Activated CD4-positive, alpha-beta memory T cell treated with anti-CD3 and anti-CD28 coated beads, Interleukin-2, amount 10 ng/mL, durations not matched to agents 7 days and 5 days (primary cell): ENCODE measurements at regions not wholly inside any gene's neighbourhood (a gene's known extent, or its start where the extent isn't known, plus 50 kb on each side); places are given as distances from the start of the nearest gene placed in this dataset.

Experiments used
- CTCF ChIA-PET: fragments of 350-600 bp; sonication (Branson Sonifier 250); formaldehyde crosslinking; loops from one replicate; lab custom pipeline; 2021; ENCODE audit warnings: antibody characterized with exemption, inconsistent platforms; lab: Charles Lee
- POLR2A ChIA-PET: fragments of 350-600 bp; sonication (Branson Sonifier 250); formaldehyde crosslinking; loops from one replicate; lab custom pipeline; 2021; ENCODE audit warnings: antibody characterized with exemption; lab: Charles Lee
- DNase-seq: peaks from one replicate; pipeline ENCODE4 v3.0.0-alpha.2; 2020
- H3K27ac Mint-ChIP-seq: one replicate; pipeline ENCODE4 v1.8.0; 2021; ENCODE audit warnings: mild to moderate bottlenecking, mixed read lengths
- H3K27me3 Mint-ChIP-seq: one replicate; pipeline ENCODE4 v1.8.0; 2021; ENCODE audit warnings: mixed read lengths
- H3K36me3 Mint-ChIP-seq: one replicate; pipeline ENCODE4 v1.8.0; 2021; ENCODE audit warnings: low read depth, mixed read lengths
- H3K4me1 Mint-ChIP-seq: one replicate; pipeline ENCODE4 v1.8.0; 2021; ENCODE audit warnings: mixed read lengths
- H3K4me3 Mint-ChIP-seq: one replicate; pipeline ENCODE4 v1.8.0; 2021; ENCODE audit warnings: mild to moderate bottlenecking, mixed read lengths
- H3K9me3 Mint-ChIP-seq: one replicate; pipeline ENCODE4 v1.8.0; 2021; ENCODE audit warnings: mixed read lengths

- Mint-ChIP-seq H3K27me3 (peaks cover 12% of the 10 kb centered on the region), H3K27ac (no peak overlapping the region), H3K4me1 (no peaks in the 10 kb centered on the region), H3K4me3 (no peak overlapping the region), H3K9me3 (no peaks in the 10 kb centered on the region), H3K36me3 (no peaks in the 10 kb centered on the region)
- DNase-seq, result no peak
- POLR2A ChIA-PET, result no interaction called here
- CTCF ChIA-PET, result no interaction called here
These were observed 92.2 kb upstream of the MBOAT2 start for GRCh38 chr2:9095690-9096089.

GRCh38 chr2:9095226-9095625, 91.7 kb upstream of the MBOAT2 start:
- Mint-ChIP-seq H3K36me3 (no peaks in the 10 kb centered on the region), H3K4me3 (no peak overlapping the region), H3K9me3 (no peaks in the 10 kb centered on the region), H3K27me3 (peaks cover 12% of the 10 kb centered on the region), H3K27ac (no peak overlapping the region), H3K4me1 (no peaks in the 10 kb centered on the region)
- no peak for DNase-seq
- POLR2A ChIA-PET, result no interaction called here
- CTCF ChIA-PET, result no interaction called here

DNA sequence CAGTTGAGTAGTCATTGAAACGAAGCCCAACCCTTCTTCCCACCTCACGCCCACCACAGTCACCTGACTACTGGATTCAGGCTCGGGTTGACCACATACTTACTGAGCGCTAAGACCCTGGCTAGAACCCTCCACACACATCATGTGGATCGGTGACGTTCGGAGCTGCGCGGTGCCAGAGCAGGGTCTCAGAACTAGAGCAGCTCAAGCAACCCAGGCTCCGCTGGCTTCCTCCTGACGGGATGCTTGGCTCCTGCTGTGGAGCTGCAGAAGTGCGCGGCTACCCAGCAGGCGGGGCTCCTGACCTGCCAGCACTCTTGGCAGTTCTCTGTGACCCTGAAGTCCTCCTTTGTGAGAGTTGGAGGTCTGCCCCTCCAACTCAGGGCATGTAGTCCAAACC, 90.6 kb upstream of the MBOAT2 start:
- Mint-ChIP-seq H3K4me3 (no peak overlapping the region), H3K4me1 (no peaks in the 10 kb centered on the region), H3K27me3 (peaks cover 12% of the 10 kb centered on the region), H3K36me3 (no peaks in the 10 kb centered on the region), H3K9me3 (no peaks in the 10 kb centered on the region), H3K27ac (no peak overlapping the region)
- ChIA-PET CTCF (no interaction called here), POLR2A (no interaction called here)
- no peak for DNase-seq

DNA sequence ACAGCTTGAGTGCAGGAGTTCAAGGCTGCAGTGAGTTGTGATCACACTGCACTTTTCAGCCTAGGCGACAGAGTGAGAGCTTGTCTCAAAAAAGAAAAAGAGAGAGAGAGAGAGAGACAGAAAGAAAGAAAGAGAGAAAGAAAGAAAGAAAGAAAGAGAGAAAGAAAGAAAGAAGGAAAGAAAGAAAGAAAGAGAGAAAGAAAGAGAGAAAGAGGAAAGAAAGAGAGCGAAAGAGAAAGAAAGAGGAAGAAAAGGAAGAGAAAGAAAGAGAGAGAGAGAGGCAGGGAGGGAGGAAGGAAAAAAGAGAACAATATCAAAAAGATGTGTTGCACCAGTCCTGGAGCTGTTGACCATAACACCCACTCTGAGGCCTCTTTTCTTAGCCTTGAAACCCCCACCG, 89.8 kb upstream of the MBOAT2 start:
- no peak overlapping the region for H3K4me3 Mint-ChIP-seq
- H3K27me3 Mint-ChIP-seq, result peaks cover 12% of the 10 kb centered on the region
- H3K9me3 Mint-ChIP-seq, result no peaks in the 10 kb centered on the region
- ChIA-PET CTCF (no interaction called here), POLR2A (no interaction called here)
- no peaks in the 10 kb centered on the region for H3K36me3 Mint-ChIP-seq
- no peak for DNase-seq
- no peaks in the 10 kb centered on the region for H3K4me1 Mint-ChIP-seq
- H3K27ac Mint-ChIP-seq, result no peak overlapping the region

GRCh38 chr2:9092383-9093282, 89.1 kb upstream of the MBOAT2 start:
- POLR2A ChIA-PET, result no interaction called here
- no peak for DNase-seq
- Mint-ChIP-seq H3K27ac (no peak overlapping the region), H3K4me1 (no peaks in the 10 kb centered on the region), H3K9me3 (no peaks in the 10 kb centered on the region), H3K4me3 (no peak overlapping the region), H3K27me3 (peaks cover 9% of the 10 kb centered on the region), H3K36me3 (no peaks in the 10 kb centered on the region)
- CTCF ChIA-PET, result interaction anchor here (0.6 kb wide), 1 partner anchor 22 kb away, joined by 3 read pairs; no protein-coding TSS in a partner anchor

DNA sequence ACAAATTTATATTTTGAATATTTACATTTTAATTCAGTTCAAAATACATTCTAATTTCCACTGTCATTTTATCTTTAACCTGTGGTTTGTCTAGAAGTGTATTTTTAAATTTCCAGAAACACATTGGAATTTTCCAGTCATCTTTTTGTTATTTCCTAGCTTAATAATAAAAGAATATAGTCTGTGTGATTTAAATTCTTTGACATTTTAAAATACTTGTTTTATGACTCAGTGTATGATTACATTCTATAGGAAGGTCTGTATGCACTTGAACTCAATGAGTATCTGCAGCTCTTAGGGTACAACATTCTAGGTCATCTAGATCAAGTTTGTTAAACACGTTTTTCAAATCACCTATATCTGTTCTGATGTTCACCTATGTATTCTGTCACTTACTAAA, 88.3 kb upstream of the MBOAT2 start:
- H3K27me3 Mint-ChIP-seq, result peaks cover 9% of the 10 kb centered on the region
- no peaks in the 10 kb centered on the region for H3K36me3 Mint-ChIP-seq
- H3K4me1 Mint-ChIP-seq, result no peaks in the 10 kb centered on the region
- no peak overlapping the region for H3K27ac Mint-ChIP-seq
- DNase-seq, result no peak
- H3K9me3 Mint-ChIP-seq, result no peaks in the 10 kb centered on the region
- POLR2A ChIA-PET, result no interaction called here
- H3K4me3 Mint-ChIP-seq, result no peak overlapping the region
- CTCF ChIA-PET, result interaction anchor here (0.6 kb wide), 1 partner anchor 21 kb away, joined by 3 read pairs; no protein-coding TSS in a partner anchor

GRCh38 chr2:9089831-9090230, 86.3 kb upstream of the MBOAT2 start:
- H3K27ac Mint-ChIP-seq, result no peak overlapping the region
- CTCF ChIA-PET, result no interaction called here
- no peak overlapping the region for H3K4me3 Mint-ChIP-seq
- no peaks in the 10 kb centered on the region for H3K9me3 Mint-ChIP-seq
- H3K36me3 Mint-ChIP-seq, result no peaks in the 10 kb centered on the region
- POLR2A ChIA-PET, result no interaction called here
- no peak for DNase-seq
- H3K4me1 Mint-ChIP-seq, result no peaks in the 10 kb centered on the region
- peaks cover 8% of the 10 kb centered on the region for H3K27me3 Mint-ChIP-seq

DNA sequence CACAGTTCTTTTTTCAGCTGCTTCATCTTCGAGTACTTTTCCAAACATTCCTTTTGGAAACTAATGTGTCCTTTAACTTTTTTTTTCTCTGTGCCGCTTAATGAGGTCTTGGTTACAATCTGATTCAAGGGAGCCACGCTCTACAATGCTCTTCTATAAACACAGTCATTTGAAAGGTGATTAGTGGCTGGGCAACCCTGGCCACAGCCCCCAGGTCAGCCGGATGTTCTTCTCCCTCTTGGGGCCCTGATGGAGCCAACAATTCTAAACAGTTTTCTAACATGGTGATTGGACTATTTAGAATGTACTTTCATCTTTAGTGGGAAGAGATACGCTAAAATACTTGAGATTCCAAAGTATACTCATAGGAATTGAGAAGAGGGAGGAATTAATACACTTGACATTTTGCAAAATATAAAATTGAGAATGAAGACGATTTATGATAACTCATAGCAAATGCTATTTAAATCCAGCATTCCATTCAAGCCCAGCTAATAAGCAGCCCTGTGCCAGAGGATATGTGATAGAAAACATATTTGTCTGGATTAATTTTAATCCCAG, 83.7 kb upstream of the MBOAT2 start:
- DNase-seq, result no peak
- peaks cover 2% of the 10 kb centered on the region for H3K27me3 Mint-ChIP-seq
- POLR2A ChIA-PET, result no interaction called here
- H3K27ac Mint-ChIP-seq, result no peak overlapping the region
- H3K4me1 Mint-ChIP-seq, result no peaks in the 10 kb centered on the region
- no peak overlapping the region for H3K4me3 Mint-ChIP-seq
- peaks cover 5% of the 10 kb centered on the region for H3K9me3 Mint-ChIP-seq
- no peaks in the 10 kb centered on the region for H3K36me3 Mint-ChIP-seq
- CTCF ChIA-PET, result no interaction called here

- H3K9me3 Mint-ChIP-seq, result peaks cover 9% of the 10 kb centered on the region
- H3K27ac Mint-ChIP-seq, result no peak overlapping the region
- CTCF ChIA-PET, result no interaction called here
- no peaks in the 10 kb centered on the region for H3K36me3 Mint-ChIP-seq
- POLR2A ChIA-PET, result no interaction called here
- H3K4me1 Mint-ChIP-seq, result no peaks in the 10 kb centered on the region
- no peak overlapping the region for H3K4me3 Mint-ChIP-seq
- H3K27me3 Mint-ChIP-seq, result peaks cover 5% of the 10 kb centered on the region
- no peak for DNase-seq
These were observed 83.0 kb upstream of the MBOAT2 start for GRCh38 chr2:9086465-9086864.

GRCh38 chr2:9085353-9085752, 81.9 kb upstream of the MBOAT2 start:
- peaks cover 6% of the 10 kb centered on the region for H3K27me3 Mint-ChIP-seq
- peaks cover 12% of the 10 kb centered on the region for H3K9me3 Mint-ChIP-seq
- H3K4me3 Mint-ChIP-seq, result no peak overlapping the region
- no peaks in the 10 kb centered on the region for H3K36me3 Mint-ChIP-seq
- H3K27ac Mint-ChIP-seq, result no peak overlapping the region
- H3K4me1 Mint-ChIP-seq, result no peaks in the 10 kb centered on the region
- ChIA-PET CTCF (no interaction called here), POLR2A (no interaction called here)
- no peak for DNase-seq

- Mint-ChIP-seq H3K27me3 (peaks cover 6% of the 10 kb centered on the region), H3K27ac (no peak overlapping the region), H3K4me1 (no peaks in the 10 kb centered on the region), H3K9me3 (peaks cover 12% of the 10 kb centered on the region), H3K36me3 (no peaks in the 10 kb centered on the region), H3K4me3 (no peak overlapping the region)
- DNase-seq, result no peak
- ChIA-PET POLR2A (no interaction called here), CTCF (no interaction called here)
These were observed 79.8 kb upstream of the MBOAT2 start for GRCh38 chr2:9083287-9083686.

DNA sequence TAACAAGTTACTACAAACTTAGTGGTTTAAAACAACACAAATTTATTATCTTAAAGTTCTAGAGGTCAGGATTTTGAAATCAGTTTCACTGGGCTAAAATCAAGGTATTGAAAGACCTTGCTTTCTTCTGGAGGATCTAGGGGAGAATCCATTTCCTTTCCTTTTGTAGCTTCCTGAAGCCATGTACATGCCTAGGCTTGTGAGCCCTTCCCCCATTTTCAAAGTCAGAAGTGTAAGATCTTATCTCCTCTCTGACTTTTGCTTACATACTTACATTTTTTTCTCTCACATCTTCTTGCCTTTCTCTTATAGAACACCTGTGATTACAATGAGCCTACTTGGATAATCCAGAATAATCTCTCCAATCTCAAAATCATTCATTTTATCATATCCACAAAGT, 78.7 kb upstream of the MBOAT2 start:
- peaks cover 12% of the 10 kb centered on the region for H3K9me3 Mint-ChIP-seq

GRCh38 chr2:9081750-9082149, 78.3 kb upstream of the MBOAT2 start:
- H3K4me3 Mint-ChIP-seq, result no peak overlapping the region
- H3K9me3 Mint-ChIP-seq, result peaks cover 12% of the 10 kb centered on the region
- DNase-seq, result no peak
- peaks cover 3% of the 10 kb centered on the region for H3K27me3 Mint-ChIP-seq
- no peaks in the 10 kb centered on the region for H3K4me1 Mint-ChIP-seq
- POLR2A ChIA-PET, result no interaction called here
- CTCF ChIA-PET, result no interaction called here
- no peak overlapping the region for H3K27ac Mint-ChIP-seq
- no peaks in the 10 kb centered on the region for H3K36me3 Mint-ChIP-seq

More for the DNA sequence above, 78.7 kb upstream of the MBOAT2 start:
- no peak overlapping the region for H3K4me3 Mint-ChIP-seq
- ChIA-PET CTCF (no interaction called here), POLR2A (no interaction called here)
- H3K4me1 Mint-ChIP-seq, result no peaks in the 10 kb centered on the region
- H3K36me3 Mint-ChIP-seq, result no peaks in the 10 kb centered on the region
- H3K27me3 Mint-ChIP-seq, result peaks cover 5% of the 10 kb centered on the region
- no peak for DNase-seq
- no peak overlapping the region for H3K27ac Mint-ChIP-seq
